Panc1 (cell line): ENCODE measurements at regions not wholly inside any gene's neighbourhood (a gene's known extent, or its start where the extent isn't known, plus 50 kb on each side); places are given as distances from the start of the nearest gene placed in this dataset.

Experiments
- POLR2AphosphoS5 ChIP-seq: IDR thresholded peaks from 2 replicates; pipeline ENCODE4 v1.6.1; 2012; ENCODE audit warnings: mild to moderate bottlenecking, low read depth, low read length, moderate library complexity
- REST ChIP-seq, 2 experiments: IDR thresholded peaks; 2 replicates each; pipeline ENCODE4 v1.6.1; 2011 to 2012; ENCODE audit warnings: low read depth in 2 of 2, control low read depth in 1 of 2, low read length in 1 of 2, mild to moderate bottlenecking in 1 of 2, moderate library complexity in 1 of 2; ENCODE audit not compliant: insufficient read depth in 1 of 2
- SIN3A ChIP-seq: IDR thresholded peaks from 2 replicates; pipeline ENCODE4 v1.6.1; 2012; ENCODE audit warnings: low read depth, mild to moderate bottlenecking, low read length, moderate library complexity, borderline replicate concordance; ENCODE audit not compliant: insufficient read depth
- TCF7L2 ChIP-seq: IDR thresholded peaks from 2 replicates; pipeline ENCODE4 v1.6.1; 2011; ENCODE audit warnings: mild to moderate bottlenecking, low read depth, low read length, inconsistent platforms
- TF ChIP-seq, protein P1 (sequence below): fragments of 450-650 bp; IDR thresholded peaks from 2 replicates; pipeline ENCODE4 v1.5.1; 2017; ENCODE audit warnings: mild to moderate bottlenecking

- TF ChIP-seq, protein P1, sequence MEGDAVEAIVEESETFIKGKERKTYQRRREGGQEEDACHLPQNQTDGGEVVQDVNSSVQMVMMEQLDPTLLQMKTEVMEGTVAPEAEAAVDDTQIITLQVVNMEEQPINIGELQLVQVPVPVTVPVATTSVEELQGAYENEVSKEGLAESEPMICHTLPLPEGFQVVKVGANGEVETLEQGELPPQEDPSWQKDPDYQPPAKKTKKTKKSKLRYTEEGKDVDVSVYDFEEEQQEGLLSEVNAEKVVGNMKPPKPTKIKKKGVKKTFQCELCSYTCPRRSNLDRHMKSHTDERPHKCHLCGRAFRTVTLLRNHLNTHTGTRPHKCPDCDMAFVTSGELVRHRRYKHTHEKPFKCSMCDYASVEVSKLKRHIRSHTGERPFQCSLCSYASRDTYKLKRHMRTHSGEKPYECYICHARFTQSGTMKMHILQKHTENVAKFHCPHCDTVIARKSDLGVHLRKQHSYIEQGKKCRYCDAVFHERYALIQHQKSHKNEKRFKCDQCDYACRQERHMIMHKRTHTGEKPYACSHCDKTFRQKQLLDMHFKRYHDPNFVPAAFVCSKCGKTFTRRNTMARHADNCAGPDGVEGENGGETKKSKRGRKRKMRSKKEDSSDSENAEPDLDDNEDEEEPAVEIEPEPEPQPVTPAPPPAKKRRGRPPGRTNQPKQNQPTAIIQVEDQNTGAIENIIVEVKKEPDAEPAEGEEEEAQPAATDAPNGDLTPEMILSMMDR: no peak
- no peak for TF ChIP-seq REST (IDR thresholded peaks at IDR 0.05; ENCODE audit: insufficient read depth in 1 of 2, low read depth in 2 of 2, low read length in 1 of 2)
- TF ChIP-seq TCF7L2: no peak
- no peak for TF ChIP-seq SIN3A
- no peak for TF ChIP-seq POLR2AphosphoS5
Observed at GRCh38 chr2:30356776-30357175, 90.3 kb upstream of the LCLAT1 start.
